ENCODE measurements at regions not wholly inside any gene's neighbourhood (a gene's known extent, or its start where the extent isn't known, plus 50 kb on each side); places are given as distances from the start of the nearest gene placed in this dataset.

- TF ChIP-seq POLR2AphosphoS5 (IDR thresholded peaks at IDR 0.05; ENCODE audit: insufficient read depth in 1 of 2, low read depth in 1 of 2): no peak
- no peak for TF ChIP-seq CTCF (IDR thresholded peaks at IDR 0.05)
These were observed 62.8 kb upstream of the BCL9 start for GRCh38 chr1:147478521-147478920.

Measured in vagina (tissue), 2 donors.